Spleen (tissue), 7 donors: ENCODE measurements at regions not wholly inside any gene's neighbourhood (a gene's known extent, or its start where the extent isn't known, plus 50 kb on each side); places are given as distances from the start of the nearest gene placed in this dataset.

Experiments
- CTCF ChIP-seq, 11 experiments: fragments of 200-600 bp in 7 of 11; fragments of 450-650 bp in 4 of 11; sonication (generic) in 4 of 11; IDR thresholded peaks in 8 of 11; conservative IDR thresholded peaks in 3 of 11; 1 replicate in 7 of 11; 2 replicates in 4 of 11; pipeline versions ENCODE4 v1.4.0 to v1.8.0; 2016 to 2021; ENCODE audit warnings: antibody characterized with exemption in 11 of 11, inconsistent platforms in 4 of 11, mild to moderate bottlenecking in 1 of 11
- POLR2A ChIP-seq, 3 donors: fragments of 450-650 bp; IDR thresholded peaks; one replicate each; pipeline ENCODE4 v1.5.1; 2017; ENCODE audit warnings: antibody characterized with exemption in 3 of 3, mild to moderate bottlenecking in 1 of 3
- POLR2AphosphoS5 ChIP-seq, 3 donors: sonication (generic); formaldehyde crosslinking; IDR thresholded peaks; one replicate each; pipeline ENCODE4 v1.5.1; 2017; ENCODE audit warnings: antibody characterized with exemption in 3 of 3
- donor health status: DM: no; HTN: no; CAD: no; lungs with moderate emphysema.
- donor health status: DM: no; HTN: no; CAD: no.
- donor health status: DM: no; HTN: no; CAD: no.

- no peak for TF ChIP-seq CTCF (IDR thresholded peaks at IDR 0.05 in 8 of 11, conservative IDR thresholded peaks at IDR 0.05 in 3 of 11)
- TF ChIP-seq POLR2A (IDR thresholded peaks at IDR 0.05), result no peak
- no peak for TF ChIP-seq POLR2AphosphoS5 (IDR thresholded peaks at IDR 0.05)
These were observed 78.8 kb upstream of the BANK1 start for GRCh38 chr4:101711590-101712260.
